Hepatocyte (in vitro differentiated cells): ENCODE measurements at regions not wholly inside any gene's neighbourhood (a gene's known extent, or its start where the extent isn't known, plus 50 kb on each side); places are given as distances from the start of the nearest gene placed in this dataset.

ENCODE experiments used
- DNase-seq: peaks from one replicate; pipeline ENCODE4 v3.0.0-alpha.2; 2016; ENCODE audit warnings: low spot score
- H2AFZ ChIP-seq: fragments of 200-600 bp; sonication (generic); 2 replicates; pipeline ENCODE4 v1.6.0; 2016; ENCODE audit warnings: antibody characterized with exemption, mild to moderate bottlenecking
- H3K27ac ChIP-seq: fragments of 200-600 bp; sonication (generic); 2 replicates; pipeline ENCODE4 v1.5.1; 2016; ENCODE audit warnings: mild to moderate bottlenecking
- H3K27me3 ChIP-seq: fragments of 200-600 bp; sonication (generic); 2 replicates; pipeline ENCODE4 v1.6.1; 2016
- H3K36me3 ChIP-seq: fragments of 200-600 bp; sonication (generic); replicated peaks from 2 replicates; pipeline ENCODE4 v1.5.1; 2016; ENCODE audit warnings: low read depth; ENCODE audit not compliant: insufficient read depth
- H3K4me1 ChIP-seq: fragments of 200-600 bp; sonication (generic); 2 replicates; pipeline ENCODE4 v1.5.1; 2016; ENCODE audit warnings: mild to moderate bottlenecking, moderate library complexity; ENCODE audit not compliant: insufficient read depth
- H3K4me2 ChIP-seq: fragments of 200-600 bp; sonication (generic); 2 replicates; pipeline ENCODE4 v1.6.0; 2016
- H3K4me3 ChIP-seq: fragments of 200-600 bp; sonication (generic); 2 replicates; pipeline ENCODE4 v1.5.1; 2016; ENCODE audit warnings: mild to moderate bottlenecking
- H3K79me2 ChIP-seq: fragments of 200-600 bp; sonication (generic); 2 replicates; pipeline ENCODE4 v1.6.0; 2017; ENCODE audit warnings: mild to moderate bottlenecking
- H3K9me2 ChIP-seq: fragments of 200-600 bp; sonication (generic); replicated peaks from 2 replicates; pipeline ENCODE4 v1.6.0; 2017; ENCODE audit warnings: mild to moderate bottlenecking; ENCODE audit not compliant: insufficient read depth
- H3K9me3 ChIP-seq: fragments of 200-600 bp; sonication (generic); 2 replicates; pipeline ENCODE4 v1.5.1; 2016; ENCODE audit warnings: low read depth, mild to moderate bottlenecking
- H4K20me1 ChIP-seq: fragments of 200-600 bp; sonication (generic); 2 replicates; pipeline ENCODE4 v1.6.0; 2016; ENCODE audit warnings: mild to moderate bottlenecking; ENCODE audit not compliant: insufficient read depth, poor library complexity, severe bottlenecking
- EZH2 ChIP-seq: fragments of 200-600 bp; sonication (generic); IDR thresholded peaks from 2 replicates; pipeline ENCODE4 v1.6.1; 2016; ENCODE audit warnings: antibody characterized with exemption, mild to moderate bottlenecking, borderline replicate concordance
- EZH2phosphoT487 ChIP-seq: fragments of 200-600 bp; sonication (generic); IDR thresholded peaks from one replicate; pipeline ENCODE4 v1.6.1; 2018; ENCODE audit warnings: antibody characterized with exemption, mild to moderate bottlenecking, low read depth, moderate library complexity; ENCODE audit not compliant: unreplicated experiment, severe bottlenecking
- WGBS: methylation state at CpG from one replicate; pipeline ENCODE4 v1.1.6; 2016; ENCODE audit warnings: low lambda C conversion rate; ENCODE audit errors: missing lambda C conversion rate; 5-methylcytosine and 5-hydroxymethylcytosine counted together
- TF ChIP-seq, protein P1 (sequence below): fragments of 200-600 bp; sonication (generic); IDR thresholded peaks from 2 replicates; pipeline ENCODE4 v1.5.1; 2016; ENCODE audit warnings: antibody characterized with exemption, mild to moderate bottlenecking; ENCODE audit not compliant: poor library complexity

- H3K36me3 ChIP-seq, result no peaks in the 10 kb centered on the region
- H3K27ac ChIP-seq, result no peak overlapping the region
- 71% methylated on average over 1 of the region's 1 CpG for WGBS
- no peak for TF ChIP-seq EZH2
- no peak for TF ChIP-seq EZH2phosphoT487
- TF ChIP-seq, protein P1, sequence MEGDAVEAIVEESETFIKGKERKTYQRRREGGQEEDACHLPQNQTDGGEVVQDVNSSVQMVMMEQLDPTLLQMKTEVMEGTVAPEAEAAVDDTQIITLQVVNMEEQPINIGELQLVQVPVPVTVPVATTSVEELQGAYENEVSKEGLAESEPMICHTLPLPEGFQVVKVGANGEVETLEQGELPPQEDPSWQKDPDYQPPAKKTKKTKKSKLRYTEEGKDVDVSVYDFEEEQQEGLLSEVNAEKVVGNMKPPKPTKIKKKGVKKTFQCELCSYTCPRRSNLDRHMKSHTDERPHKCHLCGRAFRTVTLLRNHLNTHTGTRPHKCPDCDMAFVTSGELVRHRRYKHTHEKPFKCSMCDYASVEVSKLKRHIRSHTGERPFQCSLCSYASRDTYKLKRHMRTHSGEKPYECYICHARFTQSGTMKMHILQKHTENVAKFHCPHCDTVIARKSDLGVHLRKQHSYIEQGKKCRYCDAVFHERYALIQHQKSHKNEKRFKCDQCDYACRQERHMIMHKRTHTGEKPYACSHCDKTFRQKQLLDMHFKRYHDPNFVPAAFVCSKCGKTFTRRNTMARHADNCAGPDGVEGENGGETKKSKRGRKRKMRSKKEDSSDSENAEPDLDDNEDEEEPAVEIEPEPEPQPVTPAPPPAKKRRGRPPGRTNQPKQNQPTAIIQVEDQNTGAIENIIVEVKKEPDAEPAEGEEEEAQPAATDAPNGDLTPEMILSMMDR, result no peak
- H3K27me3 ChIP-seq, result no peaks in the 10 kb centered on the region
- no peaks in the 10 kb centered on the region for H3K4me1 ChIP-seq
- H3K4me3 ChIP-seq, result no peak overlapping the region
- H3K4me2 ChIP-seq, result no peak overlapping the region
- H3K9me3 ChIP-seq, result no peaks in the 10 kb centered on the region
- H3K79me2 ChIP-seq, result no peaks in the 10 kb centered on the region
- H2AFZ ChIP-seq, result no peak overlapping the region
- H4K20me1 ChIP-seq, result no peaks in the 10 kb centered on the region
- H3K9me2 ChIP-seq, result no peaks in the 10 kb centered on the region
- DNase-seq, result no peak
These were observed 132.9 kb upstream of the XYLT1 start for GRCh38 chr16:17603626-17604025.

DNA sequence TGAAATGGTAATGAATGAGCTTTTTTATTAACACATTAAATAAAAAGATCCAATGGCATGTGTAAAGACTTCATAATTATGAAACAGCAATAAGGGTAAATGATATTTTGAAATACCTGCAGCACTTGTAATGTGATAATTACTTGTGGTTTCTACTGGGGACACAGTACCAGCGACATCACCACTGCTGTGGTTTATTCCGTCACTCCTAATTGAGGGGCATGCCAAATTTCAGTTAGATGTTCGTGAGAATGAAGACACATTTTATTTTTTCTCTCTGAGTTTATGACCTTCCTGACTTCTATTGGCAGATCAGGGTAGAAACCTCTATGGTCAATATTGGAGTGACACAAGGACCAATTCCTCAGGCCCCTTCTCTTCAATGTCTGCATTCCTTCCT lies 131.9 kb upstream of the XYLT1 start:
- no peaks in the 10 kb centered on the region for H3K9me3 ChIP-seq
- H2AFZ ChIP-seq, result no peak overlapping the region
- no peaks in the 10 kb centered on the region for H3K79me2 ChIP-seq
- H3K27me3 ChIP-seq, result no peaks in the 10 kb centered on the region
- TF ChIP-seq EZH2, result no peak
- TF ChIP-seq EZH2phosphoT487, result no peak
- TF ChIP-seq, protein P1, result no peak
- H3K36me3 ChIP-seq, result no peaks in the 10 kb centered on the region
- no peak overlapping the region for H3K27ac ChIP-seq
- 84% methylated on average over 3 of the region's 3 CpGs for WGBS
- H3K4me3 ChIP-seq, result no peak overlapping the region
- H3K9me2 ChIP-seq, result no peaks in the 10 kb centered on the region
- no peaks in the 10 kb centered on the region for H4K20me1 ChIP-seq
- no peak overlapping the region for H3K4me2 ChIP-seq
- H3K4me1 ChIP-seq, result no peaks in the 10 kb centered on the region
- no peak for DNase-seq

- TF ChIP-seq EZH2phosphoT487 (no peak), EZH2 (no peak)
- TF ChIP-seq, protein P1, result no peak
- no peak overlapping the region for H3K4me3 ChIP-seq
- no peaks in the 10 kb centered on the region for H3K9me3 ChIP-seq
These were observed 128.2 kb upstream of the XYLT1 start for GRCh38 chr16:17598968-17599367.

More at GRCh38 chr16:17598968-17599367, 128.2 kb upstream of the XYLT1 start:
- Histone ChIP-seq H2AFZ (no peak overlapping the region), H3K4me1 (no peaks in the 10 kb centered on the region), H3K9me2 (no peaks in the 10 kb centered on the region), H4K20me1 (no peaks in the 10 kb centered on the region), H3K79me2 (no peaks in the 10 kb centered on the region), H3K36me3 (no peaks in the 10 kb centered on the region), H3K27ac (no peak overlapping the region), H3K27me3 (no peaks in the 10 kb centered on the region), H3K4me2 (no peak overlapping the region)
- no peak for DNase-seq
- 83% methylated on average over 1 of the region's 1 CpG for WGBS
